IMR-90 (cell line): ENCODE measurements at regions not wholly inside any gene's neighbourhood (a gene's known extent, or its start where the extent isn't known, plus 50 kb on each side); places are given as distances from the start of the nearest gene placed in this dataset.

Experiments used
- ATAC-seq: fragments of 200-7000 bp; cut with Tn5 transposase; 2 replicates; pipeline ENCODE4 v1.9.1; 2020; ENCODE audit warnings: low read depth, mild to moderate bottlenecking, moderate library complexity
- BruUV-seq: library from RNA; stranded (reverse); fragments of 400-500 nt; replicated peaks from 2 replicates; lab custom pipeline; 2021; lab: Mats Ljungman, UMichigan
- CTCF ChIA-PET: fragments of 300-600 bp; formaldehyde crosslinking; extraction: SDS; loops from one replicate; lab custom pipeline; 2021; ENCODE audit warnings: antibody characterized with exemption; lab: Yijun Ruan, JAX
- POLR2A ChIA-PET: fragments of 300-600 bp; sonication (Branson Sonifier 250); formaldehyde crosslinking; loops from one replicate; lab custom pipeline; 2022; ENCODE audit warnings: antibody characterized with exemption; ENCODE audit not compliant: unreplicated experiment; lab: Charles Lee
- DNase-seq: peaks from one replicate; pipeline ENCODE4 v3.0.0; 2013
- H2AFZ ChIP-seq: replicated peaks from 2 replicates; pipeline ENCODE3; 2013; ENCODE audit warnings: low read length, mild to moderate bottlenecking; ENCODE audit not compliant: poor library complexity
- H2AK5ac ChIP-seq: 2 replicates; pipeline ENCODE4 v1.6.1; 2013; ENCODE audit warnings: low read depth, low read length, inconsistent platforms
- H2AK9ac ChIP-seq: replicated peaks from 2 replicates; pipeline ENCODE3; 2013; ENCODE audit warnings: mild to moderate bottlenecking, low read depth, low read length, moderate library complexity; ENCODE audit not compliant: poor library complexity
- H2BK120ac ChIP-seq: 2 replicates; pipeline ENCODE4 v1.6.1; 2013; ENCODE audit warnings: low read depth, low read length, inconsistent platforms
- H2BK15ac ChIP-seq: 3 replicates; pipeline ENCODE4 v1.6.1; 2013; ENCODE audit warnings: low read depth, low read length, inconsistent platforms
- H2BK20ac ChIP-seq: 2 replicates; pipeline ENCODE4 v1.6.1; 2013; ENCODE audit warnings: low read depth, mild to moderate bottlenecking, inconsistent platforms, low read length, moderate library complexity
- H2BK5ac ChIP-seq: 2 replicates; pipeline ENCODE4 v1.6.1; 2013; ENCODE audit warnings: mild to moderate bottlenecking, low read depth, low read length, inconsistent platforms; ENCODE audit not compliant: poor library complexity, severe bottlenecking
- H3K14ac ChIP-seq: replicated peaks from 2 replicates; pipeline ENCODE4 v1.6.1; 2013; ENCODE audit warnings: low read depth, low read length, inconsistent platforms
- H3K18ac ChIP-seq: 2 replicates; pipeline ENCODE4 v1.6.1; 2013; ENCODE audit warnings: low read depth, low read length, control low read depth
- H3K23ac ChIP-seq: 2 replicates; pipeline ENCODE4 v1.6.1; 2013; ENCODE audit warnings: low read depth, low read length, inconsistent platforms
- H3K27ac ChIP-seq: 2 replicates; pipeline ENCODE4 v1.5.1; 2013; ENCODE audit warnings: mild to moderate bottlenecking, control low read depth, low read length; ENCODE audit not compliant: insufficient read depth
- H3K27me3 ChIP-seq: 2 replicates; pipeline ENCODE4 v1.6.1; 2013; ENCODE audit warnings: low read length; ENCODE audit not compliant: control insufficient read depth, insufficient read depth
- H3K36me3 ChIP-seq: 2 replicates; pipeline ENCODE4 v1.6.1; 2013; ENCODE audit warnings: low read length, mixed read lengths; ENCODE audit not compliant: control insufficient read depth, insufficient read depth
- H3K4ac ChIP-seq: 2 replicates; pipeline ENCODE4 v1.6.1; 2013; ENCODE audit warnings: low read depth, low read length, inconsistent platforms
- H3K4me1 ChIP-seq: 2 replicates; pipeline ENCODE4 v1.6.1; 2013; ENCODE audit warnings: low read length, mixed read lengths; ENCODE audit not compliant: control insufficient read depth, insufficient read depth
- H3K4me2 ChIP-seq: 2 replicates; pipeline ENCODE4 v1.6.1; 2013; ENCODE audit warnings: low read depth, mild to moderate bottlenecking, control low read depth, low read length, moderate library complexity
- H3K4me3 ChIP-seq: 2 replicates; pipeline ENCODE4 v1.5.1; 2013; ENCODE audit warnings: low read depth, mild to moderate bottlenecking, control low read depth, low read length, moderate library complexity; ENCODE audit not compliant: insufficient read depth
- H3K56ac ChIP-seq: 2 replicates; pipeline ENCODE4 v1.6.1; 2013; ENCODE audit warnings: low read length, inconsistent platforms; ENCODE audit not compliant: insufficient read depth; ENCODE audit errors: extremely low read depth
- H3K79me1 ChIP-seq, 2 experiments: 2 replicates each; pipeline ENCODE4 v1.6.1; 2013; ENCODE audit warnings: low read length in 2 of 2, inconsistent platforms in 1 of 2, low read depth in 1 of 2
- H3K9ac ChIP-seq: 2 replicates; pipeline ENCODE4 v1.6.1; 2013; ENCODE audit warnings: low read depth, low read length, control low read depth
- H3K9me1 ChIP-seq: 2 replicates; pipeline ENCODE4 v1.6.1; 2013; ENCODE audit warnings: low read length, inconsistent platforms; ENCODE audit not compliant: insufficient read depth
- H3K9me3 ChIP-seq: 2 replicates; pipeline ENCODE4 v1.6.1; 2013; ENCODE audit warnings: low read length; ENCODE audit not compliant: control insufficient read depth, insufficient read depth
- H4K20me1 ChIP-seq: 2 replicates; pipeline ENCODE4 v1.6.1; 2013; ENCODE audit warnings: low read length, inconsistent platforms; ENCODE audit not compliant: insufficient read depth
- H4K5ac ChIP-seq: 2 replicates; pipeline ENCODE4 v1.6.1; 2013; ENCODE audit warnings: mild to moderate bottlenecking, low read depth, low read length, control low read depth
- H4K8ac ChIP-seq, 2 experiments: 2 replicates each; pipeline ENCODE4 v1.6.1; 2013; ENCODE audit warnings: low read depth in 2 of 2, low read length in 2 of 2, control low read depth in 1 of 2, inconsistent platforms in 1 of 2
- H4K91ac ChIP-seq: 2 replicates; pipeline ENCODE4 v1.6.1; 2013; ENCODE audit warnings: low read depth, low read length, inconsistent platforms; ENCODE audit not compliant: insufficient read depth
- BHLHE40 ChIP-seq: fragments of 150-350 bp; IDR thresholded peaks from 2 replicates; pipeline ENCODE4 v1.6.1; 2016; ENCODE audit warnings: mild to moderate bottlenecking, low read depth, low read length
- CEBPB ChIP-seq: IDR thresholded peaks from 2 replicates; pipeline ENCODE4 v1.6.1; 2012; ENCODE audit warnings: low read depth, low read length, improper control_type of control experiment
- CHD1 ChIP-seq: IDR thresholded peaks from 2 replicates; pipeline ENCODE4 v1.6.1; 2012; ENCODE audit warnings: low read depth, low read length, improper control_type of control experiment
- FOS ChIP-seq: fragments of 150-350 bp; IDR thresholded peaks from 2 replicates; pipeline ENCODE4 v1.6.1; 2016; ENCODE audit warnings: low read depth, low read length
- MAFK ChIP-seq: IDR thresholded peaks from 2 replicates; pipeline ENCODE4 v1.6.1; 2012; ENCODE audit warnings: low read depth, low read length, improper control_type of control experiment
- MAZ ChIP-seq: IDR thresholded peaks from 2 replicates; pipeline ENCODE4 v1.6.1; 2012; ENCODE audit warnings: low read depth, mild to moderate bottlenecking, low read length, improper control_type of control experiment, moderate library complexity, borderline replicate concordance
- MXI1 ChIP-seq: IDR thresholded peaks from 2 replicates; pipeline ENCODE4 v1.6.1; 2012; ENCODE audit warnings: low read depth, mild to moderate bottlenecking, low read length, moderate library complexity, borderline replicate concordance
- NFE2L2 ChIP-seq: fragments of 150-350 bp; IDR thresholded peaks from 2 replicates; pipeline ENCODE4 v1.6.1; 2016; ENCODE audit warnings: low read depth, mild to moderate bottlenecking, low read length
- POLR2A ChIP-seq: IDR thresholded peaks from 2 replicates; pipeline ENCODE4 v1.6.1; 2012; ENCODE audit warnings: mild to moderate bottlenecking, low read depth, low read length
- RAD21 ChIP-seq: IDR thresholded peaks from 2 replicates; pipeline ENCODE4 v1.6.1; 2012; ENCODE audit warnings: low read length, improper control_type of control experiment
- RCOR1 ChIP-seq: IDR thresholded peaks from 2 replicates; pipeline ENCODE4 v1.6.1; 2012; ENCODE audit warnings: mild to moderate bottlenecking, low read length, improper control_type of control experiment; ENCODE audit not compliant: insufficient replicate concordance
- RFX5 ChIP-seq: IDR thresholded peaks from 2 replicates; pipeline ENCODE4 v1.8.0; 2012; ENCODE audit warnings: low read depth, mild to moderate bottlenecking, low read length, moderate library complexity
- SMC3 ChIP-seq: fragments of 150-350 bp; IDR thresholded peaks from 2 replicates; pipeline ENCODE4 v1.6.1; 2016; ENCODE audit warnings: low read depth, mild to moderate bottlenecking, antibody characterized with exemption, low read length, moderate library complexity
- WGBS, 2 experiments: methylation state at CpG; one replicate each; pipeline versions ENCODE4 v1.1.5 to v1.1.7; 2013; ENCODE audit warnings: missing lambda C conversion rate in 2 of 2; ENCODE audit not compliant: insufficient read length in 1 of 2; ENCODE audit errors: extremely low coverage in 2 of 2; 5-methylcytosine and 5-hydroxymethylcytosine counted together
- dilution Hi-C: fragments of 300-500 bp; cut with HindIII; formaldehyde crosslinking; loops from one replicate; pipeline ENCODE4 v1.14.3; 2018; ENCODE audit warnings: low sequenced_read_pairs; ENCODE audit not compliant: unreplicated experiment
- in situ Hi-C: fragments of 300-500 bp; cut with MboI; formaldehyde crosslinking; loops from 3 replicates; pipeline ENCODE4 v1.14.3; 2019; ENCODE audit warnings: low sequenced_read_pairs, inconsistent platforms, mixed read lengths
- intact Hi-C: fragments of 100-400 bp; cut with micrococcal nuclease; formaldehyde crosslinking; loops from 2 replicates; pipeline ENCODE4 v1.10.0; 2022
- TF ChIP-seq, protein P1 (sequence below): fragments of 150-350 bp; IDR thresholded peaks from 2 replicates; pipeline ENCODE4 v1.6.1; 2017; ENCODE audit warnings: mild to moderate bottlenecking, antibody characterized with exemption, low read length, low read depth
- TF ChIP-seq, protein P2 (sequence below): conservative IDR thresholded peaks from 2 replicates; pipeline ENCODE4 v1.5.1; 2012; ENCODE audit warnings: mild to moderate bottlenecking, low read depth, low read length, improper control_type of control experiment
- TF ChIP-seq, protein P3 (sequence below): fragments of 150-350 bp; IDR thresholded peaks from 2 replicates; pipeline ENCODE4 v1.6.1; 2016; ENCODE audit warnings: low read depth, mild to moderate bottlenecking, low read length, moderate library complexity, borderline replicate concordance

DNA sequence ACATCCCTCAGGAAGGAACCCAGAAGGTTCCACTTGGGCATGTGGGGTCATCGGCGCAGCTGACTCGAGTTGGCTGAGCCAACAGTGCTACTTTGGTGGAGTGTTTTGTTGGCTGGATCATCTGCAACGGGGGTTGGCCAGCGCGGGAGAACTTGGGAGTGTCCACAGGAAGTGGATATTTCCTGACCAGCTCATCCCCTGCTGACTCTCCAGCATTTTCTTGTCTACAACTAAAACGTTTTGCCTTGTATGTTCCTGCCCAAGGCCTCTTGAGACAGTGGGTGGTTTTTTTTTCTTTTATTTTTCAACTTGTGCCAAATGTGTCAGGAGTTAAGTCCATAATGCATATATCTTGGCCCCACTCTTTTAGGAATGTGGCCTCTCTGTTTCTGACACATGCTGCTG, 208.6 kb downstream of the ZNF365 start:
- Histone ChIP-seq H3K18ac (peak overlapping the region; percentile 99), H2BK20ac (peak overlapping the region; percentile 92), H3K79me1 (no peaks in the 10 kb centered on the region), H3K14ac (peak overlapping the region; percentile 74), H2BK120ac (peak overlapping the region; percentile 94), H3K23ac (peak overlapping the region; percentile 82), H3K9ac (no peak overlapping the region), H4K20me1 (no peaks in the 10 kb centered on the region), H2AFZ (peak overlapping the region; percentile 48), H3K4me1 (peaks cover 33% of the 10 kb centered on the region), H3K4me2 (peak overlapping the region; percentile 73), H4K5ac (peak overlapping the region; percentile 88), H3K56ac (peak overlapping the region; percentile 89), H3K4me3 (no peak overlapping the region), H2BK5ac (peak overlapping the region; percentile 99), H3K27ac (peak overlapping the region; percentile 69), H4K8ac (peak overlapping the region; percentile 88 to 90), H3K36me3 (no peaks in the 10 kb centered on the region), H3K4ac (peak overlapping the region; percentile 92), H4K91ac (peak overlapping the region; percentile 99), H2AK5ac (0 out of 2 replicates have a peak overlapping the region, but pooled peaks have one; percentile 39), H3K9me1 (peaks cover 17% of the 10 kb centered on the region), H2BK15ac (peak overlapping the region; percentile 95; the same call in 1 of the 3 replicates), H3K9me3 (no peaks in the 10 kb centered on the region), H2AK9ac (peak overlapping the region; percentile 11), H3K27me3 (no peaks in the 10 kb centered on the region)
- WGBS, 2 experiments: no CpG with 5 or more reads among the region's 7 CpGs
- DNase-seq: peak; percentile 98
- in situ Hi-C loops: loop anchor here (25.0 kb wide), 1 partner anchor 546 kb away; no protein-coding TSS in a partner anchor
- ChIA-PET POLR2A (no interaction called here), CTCF (interaction anchor here (0.7 to 1.6 kb wide), 4 partner anchors 26 to 574 kb away, joined by 3 to 5 read pairs (median 4); no protein-coding TSS in a partner anchor)
- ATAC-seq: peak; percentile 82
- intact Hi-C loops: no loop called here
- no TSS peak for BruUV-seq
- dilution Hi-C loops: no loop called here
- TF ChIP-seq RCOR1: peak; percentile 46
- peak; percentile 19; the same call in 1 of the 2 replicates for TF ChIP-seq CEBPB
- peak; percentile 69; the same call in 1 of the 2 replicates for TF ChIP-seq BHLHE40
- no peak for TF ChIP-seq SMC3
- TF ChIP-seq, protein P1, sequence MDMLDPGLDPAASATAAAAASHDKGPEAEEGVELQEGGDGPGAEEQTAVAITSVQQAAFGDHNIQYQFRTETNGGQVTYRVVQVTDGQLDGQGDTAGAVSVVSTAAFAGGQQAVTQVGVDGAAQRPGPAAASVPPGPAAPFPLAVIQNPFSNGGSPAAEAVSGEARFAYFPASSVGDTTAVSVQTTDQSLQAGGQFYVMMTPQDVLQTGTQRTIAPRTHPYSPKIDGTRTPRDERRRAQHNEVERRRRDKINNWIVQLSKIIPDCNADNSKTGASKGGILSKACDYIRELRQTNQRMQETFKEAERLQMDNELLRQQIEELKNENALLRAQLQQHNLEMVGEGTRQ: peak; percentile 54; the same call in 1 of the 2 replicates
- no peak for TF ChIP-seq RFX5
- no peak for TF ChIP-seq RAD21
- no peak for TF ChIP-seq MXI1
- TF ChIP-seq FOS: no peak; the same call in none of the 2 replicates
- no peak for TF ChIP-seq CHD1
- TF ChIP-seq, protein P2, sequence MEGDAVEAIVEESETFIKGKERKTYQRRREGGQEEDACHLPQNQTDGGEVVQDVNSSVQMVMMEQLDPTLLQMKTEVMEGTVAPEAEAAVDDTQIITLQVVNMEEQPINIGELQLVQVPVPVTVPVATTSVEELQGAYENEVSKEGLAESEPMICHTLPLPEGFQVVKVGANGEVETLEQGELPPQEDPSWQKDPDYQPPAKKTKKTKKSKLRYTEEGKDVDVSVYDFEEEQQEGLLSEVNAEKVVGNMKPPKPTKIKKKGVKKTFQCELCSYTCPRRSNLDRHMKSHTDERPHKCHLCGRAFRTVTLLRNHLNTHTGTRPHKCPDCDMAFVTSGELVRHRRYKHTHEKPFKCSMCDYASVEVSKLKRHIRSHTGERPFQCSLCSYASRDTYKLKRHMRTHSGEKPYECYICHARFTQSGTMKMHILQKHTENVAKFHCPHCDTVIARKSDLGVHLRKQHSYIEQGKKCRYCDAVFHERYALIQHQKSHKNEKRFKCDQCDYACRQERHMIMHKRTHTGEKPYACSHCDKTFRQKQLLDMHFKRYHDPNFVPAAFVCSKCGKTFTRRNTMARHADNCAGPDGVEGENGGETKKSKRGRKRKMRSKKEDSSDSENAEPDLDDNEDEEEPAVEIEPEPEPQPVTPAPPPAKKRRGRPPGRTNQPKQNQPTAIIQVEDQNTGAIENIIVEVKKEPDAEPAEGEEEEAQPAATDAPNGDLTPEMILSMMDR: no peak
- no peak for TF ChIP-seq MAFK
- TF ChIP-seq, protein P3, sequence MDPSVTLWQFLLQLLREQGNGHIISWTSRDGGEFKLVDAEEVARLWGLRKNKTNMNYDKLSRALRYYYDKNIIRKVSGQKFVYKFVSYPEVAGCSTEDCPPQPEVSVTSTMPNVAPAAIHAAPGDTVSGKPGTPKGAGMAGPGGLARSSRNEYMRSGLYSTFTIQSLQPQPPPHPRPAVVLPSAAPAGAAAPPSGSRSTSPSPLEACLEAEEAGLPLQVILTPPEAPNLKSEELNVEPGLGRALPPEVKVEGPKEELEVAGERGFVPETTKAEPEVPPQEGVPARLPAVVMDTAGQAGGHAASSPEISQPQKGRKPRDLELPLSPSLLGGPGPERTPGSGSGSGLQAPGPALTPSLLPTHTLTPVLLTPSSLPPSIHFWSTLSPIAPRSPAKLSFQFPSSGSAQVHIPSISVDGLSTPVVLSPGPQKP: no peak
- no peak for TF ChIP-seq POLR2A
- TF ChIP-seq MAZ: no peak; the same call in 1 of the 2 replicates
- no peak for TF ChIP-seq NFE2L2
